Ascending aorta (tissue), 2 donors: ENCODE measurements at regions not wholly inside any gene's neighbourhood (a gene's known extent, or its start where the extent isn't known, plus 50 kb on each side); places are given as distances from the start of the nearest gene placed in this dataset.

Experiments
- DNase-seq, 2 donors: peaks; one replicate each; pipeline ENCODE4 v3.0.0-alpha.2; 2019; ENCODE audit warnings: low spot score in 2 of 2
- H3K27ac ChIP-seq, 2 donors: fragments of 200-600 bp; sonication (generic); one replicate each; pipeline ENCODE4 v1.5.1; 2016 to 2017; ENCODE audit warnings: mild to moderate bottlenecking in 1 of 2
- H3K27me3 ChIP-seq: fragments of 200-600 bp; sonication (generic); one replicate; pipeline ENCODE4 v1.5.1; 2017
- H3K36me3 ChIP-seq, 2 donors: fragments of 200-600 bp; sonication (generic); one replicate each; pipeline ENCODE4 v1.5.1; 2016
- H3K4me1 ChIP-seq, 2 donors: fragments of 200-600 bp; sonication (generic); one replicate each; pipeline ENCODE4 v1.5.1; 2016 to 2017; ENCODE audit warnings: mild to moderate bottlenecking in 1 of 2
- H3K4me3 ChIP-seq, 2 donors: fragments of 200-600 bp; sonication (generic); one replicate each; pipeline ENCODE4 v1.5.1; 2016 to 2017; ENCODE audit warnings: mild to moderate bottlenecking in 1 of 2
- H3K9me3 ChIP-seq, 2 donors: fragments of 200-600 bp; sonication (generic); one replicate each; pipeline ENCODE4 v1.5.1; 2016
- intact Hi-C: fragments of 100-400 bp; cut with DNase I; formaldehyde crosslinking; loops from one replicate; pipeline ENCODE4 v1.15.1; 2023
- TF ChIP-seq, protein P1 (sequence below), 3 experiments: fragments of 200-600 bp in 2 of 3; fragments of 450-650 bp in 1 of 3; sonication (generic) in 2 of 3; IDR thresholded peaks; one replicate each; pipeline ENCODE4 v1.5.1; 2016 to 2019; ENCODE audit warnings: antibody characterized with exemption in 3 of 3, mild to moderate bottlenecking in 1 of 3, moderate library complexity in 1 of 3

DNA sequence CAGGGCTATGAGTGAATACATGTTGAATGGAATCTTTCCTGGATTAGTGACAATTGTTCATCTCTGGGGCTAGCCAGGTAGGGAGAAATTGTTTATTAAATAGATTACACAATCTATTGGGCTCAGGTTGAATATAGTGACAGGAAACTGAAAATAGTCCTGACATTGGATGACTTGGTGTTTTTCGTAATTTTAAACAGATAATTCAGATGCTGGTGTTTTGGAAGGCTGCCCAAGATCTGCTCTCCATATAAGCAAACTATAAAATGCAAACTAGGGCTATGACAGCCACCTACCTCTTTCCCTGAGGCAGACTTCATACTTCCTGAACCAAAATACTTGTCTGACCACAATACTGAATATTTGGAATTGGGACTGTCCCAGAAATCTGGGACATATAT, 99.1 kb downstream of the ENC1 start:
- Histone ChIP-seq H3K4me3 (no peak overlapping the region), H3K4me1 (peaks cover 0 to 3% of the 10 kb centered on the region in 2 donors), H3K27ac (no peak overlapping the region), H3K9me3 (no peaks in the 10 kb centered on the region), H3K36me3 (no peaks in the 10 kb centered on the region), H3K27me3 (no peaks in the 10 kb centered on the region)
- intact Hi-C loops = no loop called here
- TF ChIP-seq, protein P1, sequence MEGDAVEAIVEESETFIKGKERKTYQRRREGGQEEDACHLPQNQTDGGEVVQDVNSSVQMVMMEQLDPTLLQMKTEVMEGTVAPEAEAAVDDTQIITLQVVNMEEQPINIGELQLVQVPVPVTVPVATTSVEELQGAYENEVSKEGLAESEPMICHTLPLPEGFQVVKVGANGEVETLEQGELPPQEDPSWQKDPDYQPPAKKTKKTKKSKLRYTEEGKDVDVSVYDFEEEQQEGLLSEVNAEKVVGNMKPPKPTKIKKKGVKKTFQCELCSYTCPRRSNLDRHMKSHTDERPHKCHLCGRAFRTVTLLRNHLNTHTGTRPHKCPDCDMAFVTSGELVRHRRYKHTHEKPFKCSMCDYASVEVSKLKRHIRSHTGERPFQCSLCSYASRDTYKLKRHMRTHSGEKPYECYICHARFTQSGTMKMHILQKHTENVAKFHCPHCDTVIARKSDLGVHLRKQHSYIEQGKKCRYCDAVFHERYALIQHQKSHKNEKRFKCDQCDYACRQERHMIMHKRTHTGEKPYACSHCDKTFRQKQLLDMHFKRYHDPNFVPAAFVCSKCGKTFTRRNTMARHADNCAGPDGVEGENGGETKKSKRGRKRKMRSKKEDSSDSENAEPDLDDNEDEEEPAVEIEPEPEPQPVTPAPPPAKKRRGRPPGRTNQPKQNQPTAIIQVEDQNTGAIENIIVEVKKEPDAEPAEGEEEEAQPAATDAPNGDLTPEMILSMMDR (IDR thresholded peaks at IDR 0.05) = no peak
- no peak for DNase-seq

DNA sequence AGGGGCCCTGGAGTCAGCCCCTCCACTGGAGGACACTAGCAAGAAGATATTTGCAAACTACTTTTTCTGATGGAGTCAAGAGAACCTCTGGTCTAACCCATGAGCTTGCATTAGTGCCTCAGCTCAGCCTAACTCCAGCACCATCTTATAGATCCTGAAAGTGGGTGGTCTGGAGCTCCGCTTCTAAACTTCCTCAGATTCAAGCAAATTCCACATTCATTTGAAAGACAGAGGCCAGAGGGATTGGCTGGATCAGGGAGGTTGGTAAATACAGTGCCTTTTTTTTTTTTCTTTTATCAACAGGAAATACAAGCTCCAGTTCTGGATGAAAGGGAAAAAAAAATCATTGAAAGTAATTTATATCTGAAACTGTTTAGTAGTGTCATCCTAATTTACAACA, 99.9 kb downstream of the ENC1 start:
- H3K9me3 ChIP-seq = no peaks in the 10 kb centered on the region
- TF ChIP-seq, protein P1 (IDR thresholded peaks at IDR 0.05) = no peak
- H3K27ac ChIP-seq = no peak overlapping the region
- H3K27me3 ChIP-seq = no peaks in the 10 kb centered on the region
- DNase-seq = no peak
- no peak overlapping the region for H3K4me3 ChIP-seq
- intact Hi-C loops = no loop called here
- peaks cover 0 to 3% of the 10 kb centered on the region in 2 donors for H3K4me1 ChIP-seq
- no peaks in the 10 kb centered on the region for H3K36me3 ChIP-seq

DNA sequence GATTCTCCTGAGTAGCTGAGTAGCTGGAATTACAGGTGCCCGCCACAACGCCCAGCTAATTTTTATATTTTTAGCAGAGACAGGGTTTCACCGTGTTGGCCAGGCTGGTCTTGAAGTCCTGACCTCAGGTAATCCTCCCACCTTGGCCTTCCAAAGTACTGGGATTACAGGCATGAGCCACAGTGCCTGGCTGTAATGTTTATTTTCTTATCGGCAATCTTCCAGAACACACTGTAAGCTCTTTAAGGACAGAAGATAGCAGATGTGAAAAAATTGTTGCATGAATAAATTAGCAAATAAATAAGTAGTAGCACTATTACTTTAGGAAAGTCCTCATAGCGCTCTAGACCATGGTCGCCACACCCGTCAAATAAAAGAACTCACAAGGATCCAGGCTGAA, 100.5 kb downstream of the ENC1 start:
- Histone ChIP-seq H3K27ac (no peak overlapping the region), H3K9me3 (peaks cover 0 to under 1% of the 10 kb centered on the region in 2 donors), H3K4me1 (peaks cover 0 to 3% of the 10 kb centered on the region in 2 donors), H3K27me3 (no peaks in the 10 kb centered on the region), H3K4me3 (no peak overlapping the region), H3K36me3 (no peaks in the 10 kb centered on the region)
- DNase-seq = no peak
- intact Hi-C loops = no loop called here
- TF ChIP-seq, protein P1 (IDR thresholded peaks at IDR 0.05) = no peak

DNA sequence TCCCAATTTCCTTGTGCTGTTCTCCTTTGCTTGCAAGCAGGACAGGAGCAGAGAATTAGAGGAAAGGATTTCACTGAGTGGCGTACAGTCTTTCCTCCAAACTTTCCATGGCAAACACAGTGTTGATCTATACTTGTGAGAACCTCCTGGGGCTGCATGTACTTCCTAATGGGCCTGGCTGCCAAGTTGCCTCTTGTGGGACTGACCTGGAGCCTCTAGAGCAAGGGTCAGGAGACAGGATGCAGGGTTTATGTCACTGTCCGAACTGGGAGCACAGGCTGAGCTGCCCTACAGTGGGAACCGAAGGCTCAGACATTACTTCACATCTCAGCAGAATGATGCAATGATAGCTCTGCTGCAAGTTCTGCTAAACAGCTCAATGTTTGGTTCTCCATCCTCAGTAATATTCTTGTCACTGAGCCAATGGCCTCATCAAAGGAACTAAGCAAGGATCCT, 102.3 kb downstream of the ENC1 start:
- Histone ChIP-seq H3K27ac (peak overlapping the region in 1 of 2 donors; percentile 9), H3K36me3 (no peaks in the 10 kb centered on the region), H3K9me3 (peaks cover 6 to 18% of the 10 kb centered on the region in 2 donors), H3K27me3 (no peaks in the 10 kb centered on the region), H3K4me3 (no peak overlapping the region), H3K4me1 (no peaks in the 10 kb centered on the region)
- TF ChIP-seq, protein P1 (IDR thresholded peaks at IDR 0.05) = no peak
- DNase-seq = peak; percentile 12 to 68
- intact Hi-C loops = no loop called here

DNA sequence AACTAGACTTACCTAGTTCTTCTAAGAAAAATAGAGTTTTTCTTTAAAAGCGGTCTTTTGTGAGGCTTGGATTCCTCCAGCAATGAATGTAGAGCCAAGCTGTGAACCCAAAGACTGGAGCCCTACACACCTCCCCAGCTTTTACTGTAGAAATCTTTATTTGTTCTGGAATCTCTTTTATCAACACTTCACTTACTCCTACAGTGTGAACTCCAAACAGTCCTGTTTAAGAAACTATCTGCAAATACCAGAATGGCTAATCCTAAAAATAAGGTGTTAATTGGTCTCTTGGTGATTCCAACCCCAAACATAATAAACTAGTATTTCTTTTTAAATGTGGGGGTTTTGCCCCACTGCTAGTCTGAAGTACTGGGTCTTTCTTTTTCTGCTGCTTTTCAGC, 103.9 kb downstream of the ENC1 start:
- Histone ChIP-seq H3K36me3 (no peaks in the 10 kb centered on the region), H3K4me1 (no peaks in the 10 kb centered on the region), H3K27ac (no peak overlapping the region), H3K27me3 (no peaks in the 10 kb centered on the region), H3K9me3 (peaks cover 6 to 27% of the 10 kb centered on the region in 2 donors), H3K4me3 (no peak overlapping the region)
- TF ChIP-seq, protein P1 (IDR thresholded peaks at IDR 0.05) = no peak
- no peak for DNase-seq
- intact Hi-C loops = no loop called here

DNA sequence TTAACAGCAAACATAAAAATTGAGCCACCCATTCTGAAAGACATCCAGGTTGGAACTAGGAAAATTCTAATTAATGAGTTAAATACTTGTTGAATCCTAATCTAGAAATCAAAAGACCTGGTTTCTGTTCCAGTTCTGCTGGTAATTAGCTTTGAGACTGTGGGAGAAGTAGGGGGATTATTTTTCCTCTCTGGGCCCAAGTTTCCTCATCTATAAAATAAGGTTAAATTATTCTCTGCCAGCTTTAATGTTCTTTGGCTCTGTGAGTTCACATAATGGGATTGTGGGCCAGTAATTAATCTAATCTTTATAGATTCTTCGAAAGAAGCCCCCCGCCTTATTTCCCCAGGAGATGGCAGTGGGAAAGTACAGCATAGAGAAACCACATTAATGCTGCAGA, 104.6 kb downstream of the ENC1 start:
- Histone ChIP-seq H3K4me1 (no peaks in the 10 kb centered on the region), H3K36me3 (no peaks in the 10 kb centered on the region), H3K9me3 (peaks cover 6 to 27% of the 10 kb centered on the region in 2 donors), H3K27ac (no peak overlapping the region), H3K27me3 (no peaks in the 10 kb centered on the region), H3K4me3 (no peak overlapping the region)
- intact Hi-C loops = no loop called here
- no peak for DNase-seq
- TF ChIP-seq, protein P1 (IDR thresholded peaks at IDR 0.05) = no peak
